Fibroblast of lung (primary cell): ENCODE measurements at regions not wholly inside any gene's neighbourhood (a gene's known extent, or its start where the extent isn't known, plus 50 kb on each side); places are given as distances from the start of the nearest gene placed in this dataset.

Experiments used
- EZH2 ChIP-seq: IDR thresholded peaks from 2 replicates; pipeline ENCODE4 v1.5.1; 2012; ENCODE audit warnings: low read length, control low read depth, mild to moderate bottlenecking; ENCODE audit errors: missing control alignments
- TF ChIP-seq, protein P1 (sequence below), 2 donors: IDR thresholded peaks in 1 of 2; conservative IDR thresholded peaks in 1 of 2; 1 replicate in 1 of 2; 2 replicates in 1 of 2; pipeline ENCODE4 v1.5.1; 2011 to 2012; ENCODE audit warnings: low read length in 2 of 2, control low read depth in 1 of 2, inconsistent platforms in 1 of 2, low read depth in 1 of 2, mild to moderate bottlenecking in 1 of 2

DNA sequence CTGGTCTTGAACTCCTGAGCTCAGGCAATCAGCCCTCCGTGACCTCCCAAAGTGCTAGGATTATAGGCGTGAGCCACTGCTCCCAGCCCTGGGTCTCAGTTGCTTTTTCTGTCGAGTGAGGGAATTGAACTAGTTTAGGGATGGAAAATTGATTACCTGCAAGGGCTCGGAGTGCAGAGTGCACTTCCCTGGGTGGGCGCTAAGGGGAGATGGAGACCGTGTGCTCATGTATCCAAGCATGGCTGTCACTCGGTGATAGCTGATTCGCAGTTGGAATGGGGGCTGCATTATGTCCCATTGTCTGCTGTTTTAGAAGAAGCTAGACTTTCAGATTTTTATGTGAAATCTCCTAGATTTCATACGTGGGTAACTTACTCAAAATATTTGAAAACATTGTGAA, 139.9 kb upstream of the RFC3 start:
- TF ChIP-seq, protein P1, sequence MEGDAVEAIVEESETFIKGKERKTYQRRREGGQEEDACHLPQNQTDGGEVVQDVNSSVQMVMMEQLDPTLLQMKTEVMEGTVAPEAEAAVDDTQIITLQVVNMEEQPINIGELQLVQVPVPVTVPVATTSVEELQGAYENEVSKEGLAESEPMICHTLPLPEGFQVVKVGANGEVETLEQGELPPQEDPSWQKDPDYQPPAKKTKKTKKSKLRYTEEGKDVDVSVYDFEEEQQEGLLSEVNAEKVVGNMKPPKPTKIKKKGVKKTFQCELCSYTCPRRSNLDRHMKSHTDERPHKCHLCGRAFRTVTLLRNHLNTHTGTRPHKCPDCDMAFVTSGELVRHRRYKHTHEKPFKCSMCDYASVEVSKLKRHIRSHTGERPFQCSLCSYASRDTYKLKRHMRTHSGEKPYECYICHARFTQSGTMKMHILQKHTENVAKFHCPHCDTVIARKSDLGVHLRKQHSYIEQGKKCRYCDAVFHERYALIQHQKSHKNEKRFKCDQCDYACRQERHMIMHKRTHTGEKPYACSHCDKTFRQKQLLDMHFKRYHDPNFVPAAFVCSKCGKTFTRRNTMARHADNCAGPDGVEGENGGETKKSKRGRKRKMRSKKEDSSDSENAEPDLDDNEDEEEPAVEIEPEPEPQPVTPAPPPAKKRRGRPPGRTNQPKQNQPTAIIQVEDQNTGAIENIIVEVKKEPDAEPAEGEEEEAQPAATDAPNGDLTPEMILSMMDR (conservative IDR thresholded peaks at IDR 0.05 in 1 of 2, IDR thresholded peaks at IDR 0.05 in 1 of 2; ENCODE audit: low read depth in 1 of 2, low read length in 2 of 2), result no peak
- TF ChIP-seq EZH2, result no peak
